HG02981 (cell line): ENCODE measurements at regions not wholly inside any gene's neighbourhood (a gene's known extent, or its start where the extent isn't known, plus 50 kb on each side); places are given as distances from the start of the nearest gene placed in this dataset.
"Not testable (repeated sequence)": the region's sequence is repeated elsewhere in the genome, so short reads cannot be mapped to it uniquely, and the experiment has no call there.

Experiments used
- ATAC-seq: cut with Tn5 transposase; IDR thresholded peaks from one replicate; pipeline ENCODE4 v1.9.1; 2021; ENCODE audit warnings: mild to moderate bottlenecking, moderate library complexity; ENCODE audit not compliant: unreplicated experiment

GRCh38 chr6:56839533-56840183 lies 115.2 kb upstream of the BEND6 start:
- ATAC-seq: no peak

- no peak for ATAC-seq
Measured at GRCh38 chr6:56838965-56839364, 115.9 kb upstream of the BEND6 start.

- ATAC-seq: no peak
Measured at GRCh38 chr6:56838016-56838555, 116.8 kb upstream of the BEND6 start.

GRCh38 chr6:56837322-56837894 lies 117.5 kb upstream of the BEND6 start:
- ATAC-seq: no peak

- no peak for ATAC-seq
Measured at GRCh38 chr6:56835612-56836011, 119.3 kb upstream of the BEND6 start.

GRCh38 chr6:56833873-56834272 lies 121.0 kb upstream of the BEND6 start:
- ATAC-seq: no peak

GRCh38 chr6:56833127-56833791 lies 121.6 kb upstream of the BEND6 start:
- ATAC-seq: no peak

GRCh38 chr6:56832225-56832624 lies 122.7 kb upstream of the BEND6 start:
- no peak for ATAC-seq

GRCh38 chr6:56831334-56831733 lies 123.6 kb upstream of the BEND6 start:
- ATAC-seq: no peak

- no peak for ATAC-seq
Measured at GRCh38 chr6:56827908-56828649, 126.8 kb upstream of the BEND6 start.

- not testable (repeated sequence) for ATAC-seq
Measured at GRCh38 chr6:56824431-56824830, 130.5 kb upstream of the BEND6 start.

- no peak for ATAC-seq
Measured at GRCh38 chr6:56821005-56821432, 133.9 kb upstream of the BEND6 start.

- no peak for ATAC-seq
Measured at GRCh38 chr6:56820060-56820459, 134.8 kb upstream of the BEND6 start.

- ATAC-seq: no peak
Measured at GRCh38 chr6:56819604-56820003, 135.3 kb upstream of the BEND6 start.

GRCh38 chr6:56816370-56816769 lies 138.5 kb upstream of the BEND6 start:
- ATAC-seq: no peak

GRCh38 chr6:56815436-56815835 lies 139.5 kb upstream of the BEND6 start:
- ATAC-seq: no peak

GRCh38 chr6:56814802-56815201 lies 140.1 kb upstream of the BEND6 start:
- no peak for ATAC-seq

GRCh38 chr6:56814308-56814707 lies 140.6 kb upstream of the BEND6 start:
- ATAC-seq: no peak

- not testable (repeated sequence) for ATAC-seq
Measured at GRCh38 chr6:56812851-56813250, 142.1 kb upstream of the BEND6 start.

- no peak for ATAC-seq
Measured at GRCh38 chr6:56808871-56809359, 146.0 kb upstream of the BEND6 start.

- ATAC-seq: no peak
Measured at GRCh38 chr6:56807989-56808337, 146.9 kb upstream of the BEND6 start.
